Neural cell (in vitro differentiated cells): ENCODE measurements at regions not wholly inside any gene's neighbourhood (a gene's known extent, or its start where the extent isn't known, plus 50 kb on each side); places are given as distances from the start of the nearest gene placed in this dataset.

Experiments used
- H2AFZ ChIP-seq: fragments of 200-600, 300-800 bp; sonication (generic), shearing (Covaris generic); 2 replicates; pipeline ENCODE4 v1.6.0; 2014; ENCODE audit warnings: low read depth, mild to moderate bottlenecking, antibody characterized with exemption, low read length, moderate library complexity
- H3F3A ChIP-seq: fragments of 200-600 bp; shearing (Covaris generic); 2 replicates; pipeline ENCODE4 v1.6.1; 2016; ENCODE audit warnings: mild to moderate bottlenecking, moderate library complexity, mixed read lengths, antibody characterized with exemption, low read length; ENCODE audit not compliant: insufficient read depth, poor library complexity, severe bottlenecking
- H3K27ac ChIP-seq: fragments of 200-600, 300-800 bp; sonication (generic), shearing (Covaris generic); 2 replicates; pipeline ENCODE4 v1.5.1; 2014; ENCODE audit warnings: mild to moderate bottlenecking, low read length, moderate library complexity
- H3K27me3 ChIP-seq: fragments of 300-800, 200-600 bp; sonication (generic), shearing (Covaris generic); 2 replicates; pipeline ENCODE4 v1.6.0; 2014; ENCODE audit warnings: mild to moderate bottlenecking, low read depth, low read length, moderate library complexity; ENCODE audit not compliant: insufficient read depth
- H3K36me3 ChIP-seq: fragments of 300-800, 200-600 bp; sonication (generic), shearing (Covaris generic); 2 replicates; pipeline ENCODE4 v1.5.1; 2014; ENCODE audit warnings: mild to moderate bottlenecking, antibody characterized with exemption, low read length, moderate library complexity; ENCODE audit not compliant: insufficient read depth
- H3K4me2 ChIP-seq: fragments of 300-800, 200-600 bp; sonication (generic), shearing (Covaris generic); 2 replicates; pipeline ENCODE4 v1.6.0; 2014; ENCODE audit warnings: mild to moderate bottlenecking, low read length
- H3K4me3 ChIP-seq: fragments of 300-800, 200-600 bp; sonication (generic), shearing (Covaris generic); 2 replicates; pipeline ENCODE4 v1.5.1; 2014; ENCODE audit warnings: mild to moderate bottlenecking, low read length, moderate library complexity
- H3K79me2 ChIP-seq: fragments of 200-600 bp; shearing (Covaris generic); replicated peaks from 2 replicates; pipeline ENCODE4 v1.6.0; 2014; ENCODE audit warnings: mild to moderate bottlenecking, low read length, moderate library complexity; ENCODE audit not compliant: insufficient read depth
- H3K9ac ChIP-seq: fragments of 300-800, 200-600 bp; sonication (generic), shearing (Covaris generic); 2 replicates; pipeline ENCODE4 v1.6.1; 2016; ENCODE audit warnings: mild to moderate bottlenecking, low read length, mixed read lengths
- H3K9me2 ChIP-seq: fragments of 200-600 bp; shearing (Covaris generic); 2 replicates; pipeline ENCODE4 v1.6.1; 2016; ENCODE audit warnings: mild to moderate bottlenecking, low read length, mixed read lengths; ENCODE audit not compliant: insufficient read depth
- H3K9me3 ChIP-seq: fragments of 200-600, 300-800 bp; sonication (generic), shearing (Covaris generic); 2 replicates; pipeline ENCODE4 v1.6.1; 2016; ENCODE audit warnings: mild to moderate bottlenecking, mixed run types, low read length, moderate library complexity, mixed read lengths
- H4K20me1 ChIP-seq: fragments of 200-600 bp; shearing (Covaris generic); 2 replicates; pipeline ENCODE4 v1.6.1; 2016; ENCODE audit warnings: mild to moderate bottlenecking, mixed run types; ENCODE audit not compliant: insufficient read depth
- EP300 ChIP-seq: fragments of 450-650 bp; conservative IDR thresholded peaks from 2 replicates; pipeline ENCODE4 v1.6.1; 2014; ENCODE audit warnings: antibody characterized with exemption, mild to moderate bottlenecking, moderate library complexity; ENCODE audit not compliant: poor library complexity, severe bottlenecking
- EZH2 ChIP-seq: fragments of 200-600, 300-800 bp; shearing (Covaris generic), sonication (generic); IDR thresholded peaks from 2 replicates; pipeline ENCODE4 v1.6.1; 2014; ENCODE audit warnings: antibody characterized with exemption, low read length, borderline replicate concordance, mild to moderate bottlenecking; ENCODE audit not compliant: insufficient read depth, poor library complexity, severe bottlenecking
- MXI1 ChIP-seq: fragments of 450-650 bp; conservative IDR thresholded peaks from 2 replicates; pipeline ENCODE4 v1.6.1; 2014; ENCODE audit warnings: antibody characterized with exemption, mild to moderate bottlenecking; ENCODE audit not compliant: poor library complexity, severe bottlenecking
- POLR2AphosphoS5 ChIP-seq: IDR thresholded peaks from 2 replicates; pipeline ENCODE4 v1.6.1; 2012
- RAD21 ChIP-seq: fragments of 450-650 bp; conservative IDR thresholded peaks from 2 replicates; pipeline ENCODE4 v1.6.1; 2014; ENCODE audit warnings: antibody characterized with exemption, mild to moderate bottlenecking, moderate library complexity
- SMC3 ChIP-seq: fragments of 450-650 bp; conservative IDR thresholded peaks from 2 replicates; pipeline ENCODE4 v1.6.1; 2014; ENCODE audit warnings: antibody characterized with exemption, mild to moderate bottlenecking, moderate library complexity; ENCODE audit not compliant: poor library complexity
- TAF1 ChIP-seq: IDR thresholded peaks from 2 replicates; pipeline ENCODE4 v1.6.1; 2012; ENCODE audit warnings: low read depth
- TF ChIP-seq, protein P1 (sequence below): IDR thresholded peaks from 2 replicates; pipeline ENCODE4 v1.6.1; 2012; ENCODE audit warnings: borderline replicate concordance
- TF ChIP-seq, protein P2 (sequence below): fragments of 450-650 bp; IDR thresholded peaks from 2 replicates; pipeline ENCODE4 v1.5.1; 2014; ENCODE audit warnings: antibody characterized with exemption, mild to moderate bottlenecking, moderate library complexity; ENCODE audit not compliant: poor library complexity, severe bottlenecking

DNA sequence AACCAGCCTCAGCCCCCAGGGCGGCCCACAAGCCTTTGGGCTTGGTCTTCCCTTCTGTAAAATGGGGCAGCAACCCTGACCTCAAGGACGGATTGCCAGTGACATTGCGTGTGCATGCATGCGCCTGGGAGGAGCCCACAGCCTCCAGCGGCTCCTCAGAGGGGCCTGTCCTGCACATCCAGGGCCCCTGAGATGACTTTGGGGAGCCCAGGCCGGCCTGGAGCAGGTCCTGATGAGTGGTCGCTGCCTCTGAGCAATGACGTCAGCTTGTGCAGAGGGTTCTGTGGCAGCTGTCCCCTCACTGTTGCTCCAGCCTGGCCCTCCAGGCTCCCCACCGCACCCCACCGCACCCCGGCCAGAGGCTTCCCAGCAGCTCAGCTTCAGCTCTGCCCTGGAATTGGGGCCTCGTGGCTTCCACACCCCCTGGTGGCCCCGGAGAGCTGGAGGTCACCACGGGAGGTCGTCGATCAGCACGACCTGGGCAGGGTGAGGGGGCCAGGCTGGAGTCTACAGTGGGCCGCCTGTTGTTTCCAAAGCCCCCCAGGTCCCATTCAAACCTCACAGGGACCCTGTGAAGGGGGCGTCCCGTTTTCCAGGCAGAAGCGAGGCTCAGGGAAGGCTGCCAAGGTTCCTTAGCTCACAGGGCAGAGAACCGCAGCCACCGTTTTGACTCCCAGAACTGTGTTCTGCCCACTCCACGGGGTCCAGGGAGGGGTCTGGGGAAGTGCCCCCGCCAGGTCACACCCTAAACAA is 341.8 kb downstream of the SEC14L1 start:
- H2AFZ ChIP-seq = no peak overlapping the region
- no peak overlapping the region for H3K4me2 ChIP-seq
- H3K27ac ChIP-seq = no peak overlapping the region
- H4K20me1 ChIP-seq = no peaks in the 10 kb centered on the region
- no peak overlapping the region for H3K4me3 ChIP-seq
- H3K36me3 ChIP-seq = no peaks in the 10 kb centered on the region
- H3F3A ChIP-seq = no peaks in the 10 kb centered on the region
- no peak overlapping the region for H3K9ac ChIP-seq
- no peaks in the 10 kb centered on the region for H3K9me2 ChIP-seq
- no peak for TF ChIP-seq MXI1
- TF ChIP-seq SMC3 = no peak
- no peak for TF ChIP-seq EZH2
- TF ChIP-seq, protein P1, sequence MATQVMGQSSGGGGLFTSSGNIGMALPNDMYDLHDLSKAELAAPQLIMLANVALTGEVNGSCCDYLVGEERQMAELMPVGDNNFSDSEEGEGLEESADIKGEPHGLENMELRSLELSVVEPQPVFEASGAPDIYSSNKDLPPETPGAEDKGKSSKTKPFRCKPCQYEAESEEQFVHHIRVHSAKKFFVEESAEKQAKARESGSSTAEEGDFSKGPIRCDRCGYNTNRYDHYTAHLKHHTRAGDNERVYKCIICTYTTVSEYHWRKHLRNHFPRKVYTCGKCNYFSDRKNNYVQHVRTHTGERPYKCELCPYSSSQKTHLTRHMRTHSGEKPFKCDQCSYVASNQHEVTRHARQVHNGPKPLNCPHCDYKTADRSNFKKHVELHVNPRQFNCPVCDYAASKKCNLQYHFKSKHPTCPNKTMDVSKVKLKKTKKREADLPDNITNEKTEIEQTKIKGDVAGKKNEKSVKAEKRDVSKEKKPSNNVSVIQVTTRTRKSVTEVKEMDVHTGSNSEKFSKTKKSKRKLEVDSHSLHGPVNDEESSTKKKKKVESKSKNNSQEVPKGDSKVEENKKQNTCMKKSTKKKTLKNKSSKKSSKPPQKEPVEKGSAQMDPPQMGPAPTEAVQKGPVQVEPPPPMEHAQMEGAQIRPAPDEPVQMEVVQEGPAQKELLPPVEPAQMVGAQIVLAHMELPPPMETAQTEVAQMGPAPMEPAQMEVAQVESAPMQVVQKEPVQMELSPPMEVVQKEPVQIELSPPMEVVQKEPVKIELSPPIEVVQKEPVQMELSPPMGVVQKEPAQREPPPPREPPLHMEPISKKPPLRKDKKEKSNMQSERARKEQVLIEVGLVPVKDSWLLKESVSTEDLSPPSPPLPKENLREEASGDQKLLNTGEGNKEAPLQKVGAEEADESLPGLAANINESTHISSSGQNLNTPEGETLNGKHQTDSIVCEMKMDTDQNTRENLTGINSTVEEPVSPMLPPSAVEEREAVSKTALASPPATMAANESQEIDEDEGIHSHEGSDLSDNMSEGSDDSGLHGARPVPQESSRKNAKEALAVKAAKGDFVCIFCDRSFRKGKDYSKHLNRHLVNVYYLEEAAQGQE = no peak
- TF ChIP-seq TAF1 = no peak
- TF ChIP-seq RAD21 = no peak
- no peak for TF ChIP-seq EP300
- TF ChIP-seq, protein P2, sequence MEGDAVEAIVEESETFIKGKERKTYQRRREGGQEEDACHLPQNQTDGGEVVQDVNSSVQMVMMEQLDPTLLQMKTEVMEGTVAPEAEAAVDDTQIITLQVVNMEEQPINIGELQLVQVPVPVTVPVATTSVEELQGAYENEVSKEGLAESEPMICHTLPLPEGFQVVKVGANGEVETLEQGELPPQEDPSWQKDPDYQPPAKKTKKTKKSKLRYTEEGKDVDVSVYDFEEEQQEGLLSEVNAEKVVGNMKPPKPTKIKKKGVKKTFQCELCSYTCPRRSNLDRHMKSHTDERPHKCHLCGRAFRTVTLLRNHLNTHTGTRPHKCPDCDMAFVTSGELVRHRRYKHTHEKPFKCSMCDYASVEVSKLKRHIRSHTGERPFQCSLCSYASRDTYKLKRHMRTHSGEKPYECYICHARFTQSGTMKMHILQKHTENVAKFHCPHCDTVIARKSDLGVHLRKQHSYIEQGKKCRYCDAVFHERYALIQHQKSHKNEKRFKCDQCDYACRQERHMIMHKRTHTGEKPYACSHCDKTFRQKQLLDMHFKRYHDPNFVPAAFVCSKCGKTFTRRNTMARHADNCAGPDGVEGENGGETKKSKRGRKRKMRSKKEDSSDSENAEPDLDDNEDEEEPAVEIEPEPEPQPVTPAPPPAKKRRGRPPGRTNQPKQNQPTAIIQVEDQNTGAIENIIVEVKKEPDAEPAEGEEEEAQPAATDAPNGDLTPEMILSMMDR = no peak
- H3K79me2 ChIP-seq = peaks cover 15% of the 10 kb centered on the region
- no peaks in the 10 kb centered on the region for H3K27me3 ChIP-seq
- H3K9me3 ChIP-seq = no peaks in the 10 kb centered on the region

DNA sequence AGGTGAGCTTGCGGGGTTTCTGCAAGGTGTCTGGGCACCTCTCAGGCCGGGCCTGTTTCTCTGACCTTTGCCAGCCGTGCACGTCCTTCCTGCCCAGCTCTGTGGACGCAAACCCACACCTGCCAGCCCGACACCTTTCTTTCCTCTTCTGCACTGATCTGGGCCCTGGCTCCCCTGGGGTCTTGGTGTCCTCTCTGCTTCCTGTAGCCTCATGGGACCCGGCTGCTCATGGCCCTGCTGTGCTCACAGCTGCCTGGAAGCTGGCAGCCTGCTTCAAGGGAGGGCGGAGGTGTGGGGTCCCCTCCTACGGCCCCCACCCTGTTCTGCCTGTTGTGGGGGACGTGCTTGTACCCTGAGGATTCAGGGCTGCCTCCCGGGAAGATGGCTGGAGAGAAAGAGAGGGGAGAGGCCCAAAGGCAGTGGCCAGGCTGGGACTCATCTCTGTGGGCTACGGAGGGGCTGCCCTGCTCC is 342.4 kb downstream of the SEC14L1 start:
- TF ChIP-seq, protein P1 = no peak
- TF ChIP-seq SMC3 (no peak), TAF1 (no peak), POLR2AphosphoS5 (no peak), RAD21 (no peak), MXI1 (no peak)
- TF ChIP-seq, protein P2 = no peak
- H4K20me1 ChIP-seq = no peaks in the 10 kb centered on the region
- peaks cover 9% of the 10 kb centered on the region for H3K79me2 ChIP-seq
- no peaks in the 10 kb centered on the region for H3K36me3 ChIP-seq
- no peaks in the 10 kb centered on the region for H3K9me2 ChIP-seq
- no peak overlapping the region for H2AFZ ChIP-seq
- H3K9ac ChIP-seq = no peak overlapping the region
- no peak overlapping the region for H3K4me2 ChIP-seq
- no peak overlapping the region for H3K4me3 ChIP-seq
- no peaks in the 10 kb centered on the region for H3K9me3 ChIP-seq
- H3K27ac ChIP-seq = no peak overlapping the region
- H3K27me3 ChIP-seq = no peaks in the 10 kb centered on the region
- no peaks in the 10 kb centered on the region for H3F3A ChIP-seq
